Endothelial cell of umbilical vein (primary cell): ENCODE measurements at regions not wholly inside any gene's neighbourhood (a gene's known extent, or its start where the extent isn't known, plus 50 kb on each side); places are given as distances from the start of the nearest gene placed in this dataset.

ENCODE experiments used
- BruUV-seq: library from RNA; stranded (reverse); fragments of 400-500 nt; replicated peaks from 2 replicates; lab custom pipeline; 2021; lab: Mats Ljungman, UMichigan
- CTCF ChIA-PET: fragments of 300-600, 350-600 bp; sonication (Branson Sonifier 250); formaldehyde crosslinking; loops from one replicate; lab custom pipeline; 2021; ENCODE audit warnings: antibody characterized with exemption, inconsistent platforms; lab: Charles Lee
- POLR2A ChIA-PET: fragments of 300-600, 350-600 bp; sonication (Branson Sonifier 250); formaldehyde crosslinking; loops from one replicate; lab custom pipeline; 2021; ENCODE audit warnings: antibody characterized with exemption, inconsistent platforms; lab: Charles Lee
- DNase-seq: peaks from one replicate; pipeline ENCODE4 v3.0.0-alpha.2; 2011; ENCODE audit warnings: low read depth, low spot score
- FAIRE-seq: peaks from 2 replicates; lab custom pipeline; 2011; peaks lifted over from hg19 to GRCh38; lab: Jason Lieb, UNC
- H2AFZ ChIP-seq: 2 replicates; pipeline ENCODE4 v1.6.0; 2012; ENCODE audit warnings: low read depth, low read length, control low read depth, inconsistent platforms
- H3K27ac ChIP-seq: 2 replicates; pipeline ENCODE4 v1.5.1; 2011; ENCODE audit warnings: low read depth, mild to moderate bottlenecking, control low read depth, low read length, moderate library complexity; ENCODE audit not compliant: insufficient read depth
- H3K27me3 ChIP-seq, 2 experiments: 2 replicates each; pipeline versions ENCODE4 v1.6.0 to v1.6.1; 2011; ENCODE audit warnings: low read length in 2 of 2, mixed read lengths in 1 of 2; ENCODE audit not compliant: control insufficient read depth in 2 of 2, insufficient read depth in 2 of 2
- H3K36me3 ChIP-seq, 2 experiments: 2 replicates in 1 of 2; 3 replicates in 1 of 2; pipeline ENCODE4 v1.5.1; 2011; ENCODE audit warnings: low read length in 2 of 2, mild to moderate bottlenecking in 1 of 2, moderate library complexity in 1 of 2; ENCODE audit not compliant: control insufficient read depth in 2 of 2, insufficient read depth in 2 of 2; ENCODE audit errors: extremely low read depth in 1 of 2
- H3K4me1 ChIP-seq: 3 replicates; pipeline ENCODE4 v1.5.1; 2011; ENCODE audit warnings: mild to moderate bottlenecking, low read length; ENCODE audit not compliant: control insufficient read depth, insufficient read depth; ENCODE audit errors: extremely low read depth
- H3K4me2 ChIP-seq: 2 replicates; pipeline ENCODE4 v1.6.1; 2011; ENCODE audit warnings: low read length, control low read depth, mixed read lengths; ENCODE audit not compliant: insufficient read depth
- H3K4me3 ChIP-seq, 3 experiments: fragments of 200-600 bp in 1 of 3; sonication (generic), shearing (Covaris generic) in 1 of 3; replicated peaks in 1 of 3; 2 replicates each; pipeline ENCODE4 v1.5.1; 2011 to 2016; ENCODE audit warnings: control low read depth in 3 of 3, low read length in 3 of 3, mild to moderate bottlenecking in 2 of 3, inconsistent platforms in 1 of 3, low read depth in 1 of 3, moderate library complexity in 1 of 3; ENCODE audit not compliant: insufficient read depth in 1 of 3
- H3K79me2 ChIP-seq: 2 replicates; pipeline ENCODE4 v1.6.0; 2012; ENCODE audit warnings: low read length, inconsistent platforms; ENCODE audit not compliant: control insufficient read depth, insufficient read depth
- H3K9ac ChIP-seq: replicated peaks from 2 replicates; pipeline ENCODE3; 2011; ENCODE audit warnings: low read length, control low read depth; ENCODE audit not compliant: insufficient read depth; ENCODE audit errors: extremely low read depth
- H3K9me1 ChIP-seq: replicated peaks from 3 replicates; pipeline ENCODE4 v1.6.0; 2011; ENCODE audit warnings: mild to moderate bottlenecking, low read length; ENCODE audit not compliant: control insufficient read depth, insufficient read depth; ENCODE audit errors: extremely low read depth
- H3K9me3 ChIP-seq: replicated peaks from 2 replicates; pipeline ENCODE4 v1.5.1; 2012; ENCODE audit warnings: low read length, inconsistent platforms; ENCODE audit not compliant: control insufficient read depth, insufficient read depth
- H4K20me1 ChIP-seq: replicated peaks from 2 replicates; pipeline ENCODE3; 2011; ENCODE audit warnings: mild to moderate bottlenecking, low read length; ENCODE audit not compliant: control insufficient read depth, insufficient read depth; ENCODE audit errors: extremely low read depth
- EZH2 ChIP-seq: IDR thresholded peaks from 2 replicates; pipeline ENCODE4 v1.6.1; 2012; ENCODE audit warnings: borderline replicate concordance, low read depth, mild to moderate bottlenecking, moderate library complexity, low read length, inconsistent platforms; ENCODE audit not compliant: severe bottlenecking
- FOS ChIP-seq: IDR thresholded peaks from 2 replicates; pipeline ENCODE4 v1.6.1; 2011; ENCODE audit warnings: mild to moderate bottlenecking, low read length, moderate library complexity, borderline replicate concordance; ENCODE audit not compliant: insufficient read depth
- GATA2 ChIP-seq: IDR thresholded peaks from 2 replicates; pipeline ENCODE4 v1.7.0; 2011; ENCODE audit warnings: low read depth, mild to moderate bottlenecking, moderate library complexity, mixed read lengths, low read length; ENCODE audit not compliant: insufficient read length, insufficient read depth
- JUN ChIP-seq: IDR thresholded peaks from 2 replicates; pipeline ENCODE4 v1.6.1; 2011; ENCODE audit warnings: borderline replicate concordance, low read depth; ENCODE audit not compliant: insufficient read length, insufficient read depth
- MYC ChIP-seq: IDR thresholded peaks from one replicate; pipeline ENCODE4 v1.6.1; 2011; ENCODE audit warnings: mild to moderate bottlenecking, low read depth, low read length
- POLR2A ChIP-seq: IDR thresholded peaks from 2 replicates; pipeline ENCODE4 v1.6.1; 2012; ENCODE audit warnings: low read depth, mild to moderate bottlenecking, control low read depth, low read length
- POLR2AphosphoS5 ChIP-seq: IDR thresholded peaks from 2 replicates; pipeline ENCODE4 v1.6.1; 2012; ENCODE audit warnings: low read depth, mild to moderate bottlenecking, control low read depth, low read length, moderate library complexity; ENCODE audit not compliant: insufficient read depth
- dilution Hi-C: fragments of 300-500 bp; cut with MboI; formaldehyde crosslinking; loops from one replicate; pipeline ENCODE4 v1.15.0; 2019; ENCODE audit warnings: low sequenced_read_pairs; ENCODE audit not compliant: extremely low pct_ligation_motif_present
- intact Hi-C: fragments of 100-400 bp; cut with micrococcal nuclease; formaldehyde crosslinking; loops from one replicate; pipeline ENCODE4 v1.10.0; 2022
- TF ChIP-seq, protein P1 (sequence below): IDR thresholded peaks from 2 replicates; pipeline ENCODE4 v1.6.1; 2011; ENCODE audit not compliant: insufficient read depth, insufficient read length
- TF ChIP-seq, protein P2 (sequence below), 2 donors: IDR thresholded peaks; 1 replicate in 1 of 2; 2 replicates in 1 of 2; pipeline ENCODE4 v1.5.1; 2011; ENCODE audit warnings: low read length in 2 of 2, mild to moderate bottlenecking in 2 of 2, moderate library complexity in 2 of 2, control low read depth in 1 of 2, inconsistent platforms in 1 of 2, low read depth in 1 of 2; ENCODE audit not compliant: insufficient read depth in 1 of 2; ENCODE audit errors: extremely low read depth in 1 of 2

DNA sequence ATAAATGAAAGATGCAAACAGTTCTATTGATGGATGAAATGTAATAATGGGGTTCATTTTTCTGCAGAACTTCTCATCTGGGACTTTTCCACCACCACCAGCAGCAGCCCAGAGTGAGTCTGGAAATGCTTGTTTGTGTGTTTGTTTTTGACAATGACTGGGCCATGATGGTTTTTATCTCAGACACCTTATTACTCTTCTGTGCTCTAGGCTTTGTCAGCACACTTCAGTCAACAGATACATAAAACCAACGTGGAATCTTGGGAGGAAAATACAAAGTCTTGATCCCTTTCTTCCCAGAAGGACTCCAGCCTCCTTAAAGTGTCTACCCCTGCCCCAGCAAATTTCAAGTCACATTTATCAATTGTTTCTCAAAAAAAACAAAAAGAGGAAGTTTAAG is 134.0 kb downstream of the MREG start:
- Histone ChIP-seq H3K9me1 (no peaks in the 10 kb centered on the region), H3K4me1 (no peaks in the 10 kb centered on the region), H3K9me3 (no peaks in the 10 kb centered on the region), H3K4me3 (no peak overlapping the region), H4K20me1 (no peaks in the 10 kb centered on the region), H3K36me3 (no peaks in the 10 kb centered on the region), H3K79me2 (no peaks in the 10 kb centered on the region), H3K27me3 (no peaks in the 10 kb centered on the region), H2AFZ (no peak overlapping the region), H3K9ac (no peak overlapping the region), H3K4me2 (no peak overlapping the region), H3K27ac (no peak overlapping the region)
- FAIRE-seq = no peak
- TF ChIP-seq, protein P1, sequence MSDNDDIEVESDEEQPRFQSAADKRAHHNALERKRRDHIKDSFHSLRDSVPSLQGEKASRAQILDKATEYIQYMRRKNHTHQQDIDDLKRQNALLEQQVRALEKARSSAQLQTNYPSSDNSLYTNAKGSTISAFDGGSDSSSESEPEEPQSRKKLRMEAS = no peak
- TF ChIP-seq FOS = no peak
- no peak for TF ChIP-seq GATA2
- TF ChIP-seq EZH2 = no peak
- TF ChIP-seq, protein P2, sequence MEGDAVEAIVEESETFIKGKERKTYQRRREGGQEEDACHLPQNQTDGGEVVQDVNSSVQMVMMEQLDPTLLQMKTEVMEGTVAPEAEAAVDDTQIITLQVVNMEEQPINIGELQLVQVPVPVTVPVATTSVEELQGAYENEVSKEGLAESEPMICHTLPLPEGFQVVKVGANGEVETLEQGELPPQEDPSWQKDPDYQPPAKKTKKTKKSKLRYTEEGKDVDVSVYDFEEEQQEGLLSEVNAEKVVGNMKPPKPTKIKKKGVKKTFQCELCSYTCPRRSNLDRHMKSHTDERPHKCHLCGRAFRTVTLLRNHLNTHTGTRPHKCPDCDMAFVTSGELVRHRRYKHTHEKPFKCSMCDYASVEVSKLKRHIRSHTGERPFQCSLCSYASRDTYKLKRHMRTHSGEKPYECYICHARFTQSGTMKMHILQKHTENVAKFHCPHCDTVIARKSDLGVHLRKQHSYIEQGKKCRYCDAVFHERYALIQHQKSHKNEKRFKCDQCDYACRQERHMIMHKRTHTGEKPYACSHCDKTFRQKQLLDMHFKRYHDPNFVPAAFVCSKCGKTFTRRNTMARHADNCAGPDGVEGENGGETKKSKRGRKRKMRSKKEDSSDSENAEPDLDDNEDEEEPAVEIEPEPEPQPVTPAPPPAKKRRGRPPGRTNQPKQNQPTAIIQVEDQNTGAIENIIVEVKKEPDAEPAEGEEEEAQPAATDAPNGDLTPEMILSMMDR (IDR thresholded peaks at IDR 0.05; ENCODE audit: extremely low read depth in 1 of 2, insufficient read depth in 1 of 2, low read depth in 1 of 2, low read length in 2 of 2) = no peak
- TF ChIP-seq POLR2A = no peak
- TF ChIP-seq MYC = no peak
- no peak for TF ChIP-seq POLR2AphosphoS5
- TF ChIP-seq JUN = no peak
- CTCF ChIA-PET = interaction anchor here (0.9 to 2.3 kb wide), 2 partner anchors 8 to 23 kb away, joined by 3 to 11 read pairs; no protein-coding TSS in a partner anchor
- POLR2A ChIA-PET = no interaction called here
- DNase-seq = no peak
- dilution Hi-C loops (no loop called here), intact Hi-C loops (no loop called here)
- no TSS peak for BruUV-seq
